Tibial nerve (tissue), 3 donors: ENCODE measurements at regions not wholly inside any gene's neighbourhood (a gene's known extent, or its start where the extent isn't known, plus 50 kb on each side); places are given as distances from the start of the nearest gene placed in this dataset.

Source experiments
- POLR2A ChIP-seq, 2 donors: fragments of 450-650 bp; IDR thresholded peaks; one replicate each; pipeline ENCODE4 v1.6.1; 2017; ENCODE audit warnings: antibody characterized with exemption in 2 of 2, mild to moderate bottlenecking in 2 of 2, moderate library complexity in 2 of 2
- TF ChIP-seq, protein P1 (sequence below), 5 experiments: fragments of 200-600 bp in 3 of 5; fragments of 450-650 bp in 2 of 5; sonication (generic) in 3 of 5; IDR thresholded peaks; one replicate each; pipeline ENCODE4 v1.5.1; 2016 to 2019; ENCODE audit warnings: antibody characterized with exemption in 5 of 5, mild to moderate bottlenecking in 3 of 5, moderate library complexity in 2 of 5

- TF ChIP-seq, protein P1, sequence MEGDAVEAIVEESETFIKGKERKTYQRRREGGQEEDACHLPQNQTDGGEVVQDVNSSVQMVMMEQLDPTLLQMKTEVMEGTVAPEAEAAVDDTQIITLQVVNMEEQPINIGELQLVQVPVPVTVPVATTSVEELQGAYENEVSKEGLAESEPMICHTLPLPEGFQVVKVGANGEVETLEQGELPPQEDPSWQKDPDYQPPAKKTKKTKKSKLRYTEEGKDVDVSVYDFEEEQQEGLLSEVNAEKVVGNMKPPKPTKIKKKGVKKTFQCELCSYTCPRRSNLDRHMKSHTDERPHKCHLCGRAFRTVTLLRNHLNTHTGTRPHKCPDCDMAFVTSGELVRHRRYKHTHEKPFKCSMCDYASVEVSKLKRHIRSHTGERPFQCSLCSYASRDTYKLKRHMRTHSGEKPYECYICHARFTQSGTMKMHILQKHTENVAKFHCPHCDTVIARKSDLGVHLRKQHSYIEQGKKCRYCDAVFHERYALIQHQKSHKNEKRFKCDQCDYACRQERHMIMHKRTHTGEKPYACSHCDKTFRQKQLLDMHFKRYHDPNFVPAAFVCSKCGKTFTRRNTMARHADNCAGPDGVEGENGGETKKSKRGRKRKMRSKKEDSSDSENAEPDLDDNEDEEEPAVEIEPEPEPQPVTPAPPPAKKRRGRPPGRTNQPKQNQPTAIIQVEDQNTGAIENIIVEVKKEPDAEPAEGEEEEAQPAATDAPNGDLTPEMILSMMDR (IDR thresholded peaks at IDR 0.05): no peak
- no peak for TF ChIP-seq POLR2A (IDR thresholded peaks at IDR 0.05)
Observed at GRCh38 chr7:136278057-136278456, 300.9 kb upstream of the MTPN start.
